HepG2 (cell line): ENCODE measurements at regions not wholly inside any gene's neighbourhood (a gene's known extent, or its start where the extent isn't known, plus 50 kb on each side); places are given as distances from the start of the nearest gene placed in this dataset.

ENCODE experiments used
- ATM ChIP-seq: fragments of 450-650 bp; IDR thresholded peaks from 2 replicates; pipeline ENCODE4 v1.7.1; 2017; ENCODE audit warnings: mild to moderate bottlenecking, borderline replicate concordance
- BRCA1 ChIP-seq: sonication (generic); formaldehyde crosslinking; IDR thresholded peaks from 2 replicates; pipeline ENCODE4 v1.4.0; 2020; ENCODE audit warnings: missing genetic modification reagents
- CEBPB ChIP-seq: IDR thresholded peaks from 2 replicates; pipeline ENCODE4 v1.6.1; 2011; ENCODE audit warnings: low read depth, low read length, improper control_type of control experiment, borderline replicate concordance
- JUN ChIP-seq: sonication (generic); formaldehyde crosslinking; IDR thresholded peaks from 2 replicates; pipeline ENCODE4 v1.4.0; 2020; ENCODE audit warnings: mild to moderate bottlenecking, missing genetic modification reagents
- MAX ChIP-seq: IDR thresholded peaks from 2 replicates; pipeline ENCODE4 v1.6.1; 2012; ENCODE audit warnings: inconsistent platforms
- NFATC3 ChIP-seq: sonication (generic); formaldehyde crosslinking; IDR thresholded peaks from 2 replicates; pipeline ENCODE4 v1.5.1; 2020; ENCODE audit warnings: mild to moderate bottlenecking, missing genetic modification reagents
- POLR2A ChIP-seq, 2 experiments: IDR thresholded peaks; 2 replicates each; pipeline ENCODE4 v1.6.1; 2011; ENCODE audit warnings: low read depth in 2 of 2, low read length in 2 of 2, mild to moderate bottlenecking in 1 of 2, moderate library complexity in 1 of 2; ENCODE audit not compliant: insufficient read depth in 1 of 2
- ZBTB34 ChIP-seq: sonication (generic); formaldehyde crosslinking; IDR thresholded peaks from 2 replicates; pipeline ENCODE4 v1.8.0; 2022; ENCODE audit warnings: mild to moderate bottlenecking, missing genetic modification reagents
- ZKSCAN8 ChIP-seq: IDR thresholded peaks from 2 replicates; pipeline ENCODE4 v1.6.1; 2016; ENCODE audit warnings: borderline replicate concordance, missing genetic modification reagents, missing compliant biosample characterization
- ZNF605 ChIP-seq: sonication (generic); formaldehyde crosslinking; IDR thresholded peaks from 2 replicates; pipeline ENCODE4 v1.8.0; 2022; ENCODE audit warnings: mild to moderate bottlenecking, missing genetic modification reagents
- TF ChIP-seq, protein P1 (sequence below): sonication (generic); formaldehyde crosslinking; IDR thresholded peaks from 2 replicates; pipeline ENCODE4 v1.5.0; 2020; ENCODE audit warnings: mild to moderate bottlenecking, missing genetic modification reagents, moderate library complexity

DNA sequence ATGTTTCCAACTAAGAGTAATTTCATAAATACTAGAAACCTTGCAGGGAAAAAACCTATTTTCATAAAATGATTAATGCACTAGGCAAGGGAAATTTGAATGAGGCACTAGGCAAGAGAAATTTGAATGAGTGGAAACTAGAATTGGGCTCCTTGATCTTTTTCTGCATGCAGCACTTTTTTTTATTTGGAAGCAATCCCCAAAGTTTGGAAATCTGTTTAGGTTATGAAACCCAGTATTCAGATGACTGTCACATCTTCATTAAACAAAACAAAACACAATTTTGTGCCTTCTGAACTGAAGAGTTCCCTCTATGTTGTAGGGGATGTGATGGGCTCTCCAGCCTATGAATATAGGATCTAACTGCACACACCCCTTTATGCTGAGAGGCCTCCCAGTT lies 201.9 kb downstream of the BAMBI start:
- TF ChIP-seq BRCA1 (CRISPR knock-in tag), result no peak
- TF ChIP-seq, protein P1, sequence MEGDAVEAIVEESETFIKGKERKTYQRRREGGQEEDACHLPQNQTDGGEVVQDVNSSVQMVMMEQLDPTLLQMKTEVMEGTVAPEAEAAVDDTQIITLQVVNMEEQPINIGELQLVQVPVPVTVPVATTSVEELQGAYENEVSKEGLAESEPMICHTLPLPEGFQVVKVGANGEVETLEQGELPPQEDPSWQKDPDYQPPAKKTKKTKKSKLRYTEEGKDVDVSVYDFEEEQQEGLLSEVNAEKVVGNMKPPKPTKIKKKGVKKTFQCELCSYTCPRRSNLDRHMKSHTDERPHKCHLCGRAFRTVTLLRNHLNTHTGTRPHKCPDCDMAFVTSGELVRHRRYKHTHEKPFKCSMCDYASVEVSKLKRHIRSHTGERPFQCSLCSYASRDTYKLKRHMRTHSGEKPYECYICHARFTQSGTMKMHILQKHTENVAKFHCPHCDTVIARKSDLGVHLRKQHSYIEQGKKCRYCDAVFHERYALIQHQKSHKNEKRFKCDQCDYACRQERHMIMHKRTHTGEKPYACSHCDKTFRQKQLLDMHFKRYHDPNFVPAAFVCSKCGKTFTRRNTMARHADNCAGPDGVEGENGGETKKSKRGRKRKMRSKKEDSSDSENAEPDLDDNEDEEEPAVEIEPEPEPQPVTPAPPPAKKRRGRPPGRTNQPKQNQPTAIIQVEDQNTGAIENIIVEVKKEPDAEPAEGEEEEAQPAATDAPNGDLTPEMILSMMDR (CRISPR knock-in tag), result no peak
- no peak for TF ChIP-seq CEBPB
- no peak for TF ChIP-seq ZNF605
- TF ChIP-seq ATM, result no peak
- no peak for TF ChIP-seq ZBTB34 (CRISPR knock-in tag)
- TF ChIP-seq POLR2A (IDR thresholded peaks at IDR 0.05; ENCODE audit: insufficient read depth in 1 of 2, low read depth in 2 of 2, low read length in 2 of 2), result no peak
- TF ChIP-seq MAX, result no peak
- TF ChIP-seq JUN (CRISPR knock-in tag), result no peak
- no peak for TF ChIP-seq ZKSCAN8 (CRISPR knock-in tag)
- TF ChIP-seq NFATC3 (CRISPR knock-in tag), result no peak
